ENCODE measurements at regions not wholly inside any gene's neighbourhood (a gene's known extent, or its start where the extent isn't known, plus 50 kb on each side); places are given as distances from the start of the nearest gene placed in this dataset.
A peak's percentile ranks its signal among the peaks of the same experiment; 100 is the strongest.

DNA sequence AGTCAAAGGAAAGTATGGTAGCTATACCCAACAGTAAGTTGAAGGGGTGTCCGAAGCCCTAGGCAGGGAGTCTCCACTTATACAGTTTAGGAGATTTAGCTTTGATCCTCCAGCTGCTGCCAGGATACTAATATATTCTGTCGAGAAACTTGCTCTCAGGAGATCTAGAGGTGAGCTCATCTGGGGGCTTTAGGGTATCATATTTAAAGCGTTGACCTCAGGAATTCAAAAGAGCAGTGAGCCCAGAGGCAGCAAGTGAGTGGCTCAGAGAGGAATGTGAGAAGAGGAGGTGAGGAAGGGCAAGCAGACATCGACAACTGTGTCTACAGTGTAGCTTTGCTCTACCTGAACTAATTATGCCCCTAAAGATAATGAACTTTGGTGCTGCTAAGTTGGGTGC lies 245.1 kb upstream of the LRTM1 start:
- no peak for DNase-seq

- DNase-seq: no peak
Measured at GRCh38 chr3:55170444-55170843, 242.6 kb upstream of the LRTM1 start.

- no peak for DNase-seq
Measured at GRCh38 chr3:55169608-55170072, 241.8 kb upstream of the LRTM1 start.

DNA sequence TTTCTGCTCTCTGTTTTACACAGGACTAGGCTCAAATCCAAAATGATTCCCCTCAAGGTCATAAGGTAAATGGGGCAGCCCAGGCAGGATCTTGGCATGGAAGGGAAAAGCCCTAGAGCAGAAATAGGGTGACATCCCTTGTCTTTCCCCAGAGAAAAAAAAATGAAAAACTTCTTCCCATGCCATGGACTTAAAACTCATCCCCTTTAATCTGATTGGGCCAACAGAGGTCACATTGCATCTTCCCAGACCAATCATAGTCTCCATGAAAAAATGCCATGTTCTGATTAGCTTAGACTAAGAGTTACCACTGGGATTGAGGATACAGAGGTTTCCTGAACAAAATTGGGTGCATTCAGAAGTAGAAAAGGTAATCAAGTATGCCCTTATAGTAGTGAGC lies 241.3 kb upstream of the LRTM1 start:
- DNase-seq: no peak

- DNase-seq: no peak
Measured at GRCh38 chr3:55167586-55168317, 239.9 kb upstream of the LRTM1 start.

DNA sequence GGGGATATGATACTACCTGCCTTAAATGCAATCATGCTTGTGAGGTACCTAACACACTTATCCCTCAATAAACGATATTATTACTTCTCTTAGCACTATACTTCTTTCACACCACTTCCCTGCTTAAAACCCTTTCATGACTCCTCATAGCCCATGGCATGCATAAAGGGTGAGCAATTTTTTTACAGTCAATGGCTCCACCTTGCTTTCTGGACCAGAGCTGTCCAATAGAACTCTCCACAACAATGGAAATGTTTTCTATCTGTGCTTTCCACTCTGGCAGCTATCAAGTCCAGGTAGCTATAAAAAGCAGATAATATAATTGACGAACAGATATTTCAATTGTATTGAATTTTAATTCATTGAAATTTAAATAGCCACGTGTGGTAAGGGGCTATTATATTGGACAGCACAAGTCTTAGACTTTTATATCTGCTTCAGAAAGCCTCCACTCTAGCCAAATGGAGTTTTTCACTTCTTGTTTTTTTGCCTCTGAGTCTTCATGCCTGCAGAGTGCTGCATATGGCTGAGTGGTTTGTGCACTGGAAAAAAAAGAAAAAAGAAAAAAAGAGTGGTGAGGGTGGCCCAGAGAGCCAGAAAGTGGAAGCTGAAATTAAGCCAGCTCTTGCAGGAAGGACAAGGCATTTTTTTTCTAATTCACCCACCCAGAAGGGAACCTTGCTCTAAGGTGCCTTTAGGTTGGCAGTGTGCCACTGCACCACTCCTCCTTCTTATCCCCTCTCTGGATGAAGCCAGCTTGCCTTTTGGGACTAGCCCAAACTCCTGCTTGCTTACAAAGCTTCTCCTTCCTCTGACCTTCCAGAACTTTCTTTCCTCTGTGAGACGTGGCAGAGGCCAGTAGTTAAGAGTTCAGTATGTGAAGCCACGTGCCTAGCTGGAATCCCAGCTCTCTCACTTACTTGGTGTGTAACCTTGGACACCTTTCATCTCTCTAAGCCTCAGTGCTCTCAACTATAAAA lies 239.0 kb upstream of the LRTM1 start:
- no peak for DNase-seq

DNA sequence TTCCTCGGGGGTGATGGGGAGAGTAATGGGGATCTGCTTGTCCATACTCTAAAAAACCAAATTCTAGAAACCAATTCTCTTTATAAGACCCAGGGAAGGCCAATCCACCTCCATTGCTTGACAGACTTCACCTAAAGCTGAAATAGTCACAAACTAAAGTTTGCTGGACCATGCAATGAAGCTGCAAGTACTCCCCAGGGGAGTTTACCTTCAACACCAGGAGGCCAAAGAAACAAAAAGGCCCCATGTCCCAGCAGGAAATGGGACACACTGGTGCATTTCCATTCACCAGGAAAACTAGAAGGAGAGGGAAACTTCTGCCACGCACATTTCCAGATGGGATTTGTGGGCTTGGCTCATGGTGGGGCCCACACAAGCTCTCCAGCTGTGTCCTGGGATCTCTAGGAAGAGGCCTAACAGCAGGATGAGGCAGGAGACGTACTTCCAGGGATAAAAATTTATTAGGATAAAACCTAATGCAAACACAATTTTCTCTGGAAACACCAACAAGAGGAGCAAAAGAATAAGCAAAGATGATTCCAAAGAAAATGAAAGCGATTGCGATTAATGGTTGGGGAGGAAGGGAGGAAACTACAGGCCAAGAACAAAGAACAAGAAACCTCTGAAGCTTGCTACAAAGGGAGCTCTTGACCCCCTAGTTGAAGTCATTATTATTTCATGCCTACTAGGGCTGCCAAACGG lies 238.0 kb upstream of the LRTM1 start:
- no peak for DNase-seq

- DNase-seq: no peak
Measured at GRCh38 chr3:55165278-55165677, 237.4 kb upstream of the LRTM1 start.

DNA sequence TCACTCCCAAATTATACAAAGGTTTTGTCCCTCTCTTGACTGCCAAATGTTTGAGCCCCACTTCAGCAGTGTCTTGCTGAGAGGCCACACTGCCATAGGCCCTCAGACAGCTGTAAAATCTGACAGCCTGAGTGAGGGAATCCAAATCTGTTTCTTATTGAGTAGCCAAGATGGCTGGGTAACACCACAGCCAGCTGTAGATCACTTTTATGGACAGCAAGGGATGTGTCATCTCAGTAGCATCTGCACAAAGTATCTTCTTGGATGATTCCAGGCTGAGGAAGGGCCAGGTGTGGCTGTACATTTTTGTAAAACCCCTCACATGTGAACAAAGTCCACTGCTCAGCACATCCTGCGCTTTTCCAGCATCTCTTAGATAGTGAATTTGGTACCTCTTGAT lies 237.0 kb upstream of the LRTM1 start:
- no peak for DNase-seq

- DNase-seq: no peak
Measured at GRCh38 chr3:55164191-55164590, 236.3 kb upstream of the LRTM1 start.

- DNase-seq: no peak
Measured at GRCh38 chr3:55163421-55163820, 235.6 kb upstream of the LRTM1 start.

GRCh38 chr3:55162031-55162795 lies 234.4 kb upstream of the LRTM1 start:
- peak; percentile 62 for DNase-seq

- no peak for DNase-seq
Measured at GRCh38 chr3:55161231-55161630, 233.4 kb upstream of the LRTM1 start.

- DNase-seq: peak; percentile 99
Measured at GRCh38 chr3:55160241-55160983, 232.6 kb upstream of the LRTM1 start.

DNA sequence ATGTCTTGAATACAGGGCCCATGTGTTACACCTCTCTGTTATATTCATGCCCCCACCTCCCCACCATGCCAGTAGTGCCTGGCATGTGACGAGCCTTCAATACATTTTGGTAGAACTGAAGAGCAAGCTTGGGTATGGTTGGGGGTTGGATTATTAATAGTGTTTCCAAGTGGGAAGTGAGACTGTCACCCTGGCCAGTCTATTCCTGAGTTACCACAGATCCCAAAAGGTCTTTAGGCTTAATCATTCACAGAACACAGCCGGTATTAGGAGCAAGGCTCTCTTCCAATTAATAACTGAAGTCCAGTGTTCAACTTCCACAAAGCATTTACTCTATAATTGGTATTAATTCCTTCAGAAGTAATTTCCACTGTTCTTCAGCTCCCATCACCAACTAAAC lies 231.9 kb upstream of the LRTM1 start:
- no peak for DNase-seq

GRCh38 chr3:55159016-55159415 lies 231.2 kb upstream of the LRTM1 start:
- DNase-seq: no peak

DNA sequence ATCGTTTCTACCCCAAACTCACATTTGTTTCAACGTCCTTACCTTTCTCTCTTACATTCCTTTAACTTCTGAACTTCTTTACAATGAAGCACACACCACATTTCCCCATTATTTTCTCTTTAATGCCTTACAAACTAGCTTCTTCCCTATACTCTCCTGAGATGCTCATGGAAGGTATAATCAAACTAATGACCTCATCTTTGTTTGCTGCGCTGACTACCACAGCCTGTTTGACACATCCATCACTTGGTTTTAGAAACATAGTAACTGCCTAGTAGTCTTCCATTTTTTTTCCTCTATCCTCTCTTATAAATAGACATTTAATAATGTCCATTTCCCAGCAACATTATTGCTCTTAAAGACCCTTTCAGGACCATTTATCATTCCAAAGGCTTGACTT lies 230.5 kb upstream of the LRTM1 start:
- DNase-seq: no peak

GRCh38 chr3:55157731-55158130 lies 229.9 kb upstream of the LRTM1 start:
- DNase-seq: no peak

DNA sequence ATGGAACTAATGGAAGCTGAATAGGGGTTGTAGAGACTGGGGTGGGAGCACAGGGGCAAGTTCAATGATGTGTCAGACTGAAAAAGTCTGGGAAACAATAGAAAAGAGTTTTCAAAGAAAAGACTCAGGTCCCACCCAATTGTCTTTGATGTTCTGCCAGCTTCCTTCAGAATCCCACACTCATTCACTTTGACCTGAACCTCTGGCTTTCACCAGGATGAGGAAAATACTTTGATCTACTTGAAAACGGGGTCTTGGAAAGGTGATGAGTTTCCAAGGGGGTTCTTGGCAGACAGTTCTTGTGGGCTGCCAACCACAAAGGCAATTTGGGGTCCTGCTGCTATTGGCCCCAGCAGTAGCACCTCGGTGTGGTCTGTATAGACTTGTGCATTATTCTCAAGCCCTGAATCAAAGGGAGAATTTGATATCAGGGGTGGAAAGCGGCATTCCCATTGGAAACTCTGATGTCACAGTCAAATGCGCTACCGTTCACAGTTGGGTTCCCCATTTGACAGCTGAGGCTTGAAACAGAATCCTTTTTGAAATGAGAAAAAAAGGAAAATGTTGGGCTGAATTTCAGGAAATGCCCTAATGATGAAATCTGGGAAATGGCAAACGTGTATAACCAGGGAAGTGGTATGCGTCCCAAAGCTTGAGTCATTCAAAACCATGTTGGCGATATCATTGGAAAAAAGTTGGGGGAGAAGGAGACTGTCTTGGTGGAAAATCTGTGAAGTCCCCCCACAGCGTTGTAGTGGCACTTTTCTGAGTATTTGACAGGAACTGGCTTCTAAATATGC lies 229.2 kb upstream of the LRTM1 start:
- no peak for DNase-seq

DNA sequence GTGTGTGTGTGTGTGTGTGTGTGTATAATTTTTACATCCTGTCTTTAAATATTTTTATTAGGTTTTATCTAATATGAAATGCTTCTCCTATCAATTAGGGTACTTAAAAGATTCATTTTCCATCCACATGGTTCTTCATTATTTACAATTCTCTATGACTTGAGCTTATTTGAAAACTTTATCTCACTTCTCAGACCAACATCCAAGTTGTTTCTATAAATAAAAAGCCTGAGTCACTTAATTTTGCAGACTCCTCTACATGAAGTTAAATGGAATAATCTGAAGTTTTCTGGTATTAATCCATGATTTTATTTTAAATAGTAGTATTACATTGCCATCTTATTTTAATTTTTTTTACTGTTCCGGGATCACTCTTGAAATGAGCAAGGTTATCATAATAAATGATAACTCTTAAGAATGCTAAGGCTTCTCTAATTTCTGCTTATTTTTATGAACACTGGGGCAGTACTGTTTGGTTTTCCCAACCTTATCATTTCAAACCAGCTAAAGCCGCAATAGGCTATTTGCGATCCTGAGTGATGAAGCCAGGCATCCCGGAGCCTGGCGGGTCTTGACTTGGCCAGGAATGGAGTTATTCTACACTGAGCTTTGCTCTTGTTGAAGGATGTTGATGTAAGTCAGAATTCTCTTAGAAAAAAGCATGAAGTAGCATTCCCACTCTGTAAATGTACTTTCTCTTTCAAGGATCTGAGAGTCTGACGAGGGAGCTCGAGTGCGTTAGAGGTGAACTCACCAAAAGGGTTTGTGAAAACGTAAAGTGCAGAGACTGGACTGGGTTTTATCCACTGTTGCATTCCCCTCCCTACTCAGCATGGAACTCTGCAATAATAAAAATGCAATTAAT lies 220.2 kb upstream of the LRTM1 start:
- DNase-seq: no peak
